ENCODE measurements at regions not wholly inside any gene's neighbourhood (a gene's known extent, or its start where the extent isn't known, plus 50 kb on each side); places are given as distances from the start of the nearest gene placed in this dataset.
"Not testable (repeated sequence)": the region's sequence is repeated elsewhere in the genome, so short reads cannot be mapped to it uniquely, and the experiment has no call there.

DNA sequence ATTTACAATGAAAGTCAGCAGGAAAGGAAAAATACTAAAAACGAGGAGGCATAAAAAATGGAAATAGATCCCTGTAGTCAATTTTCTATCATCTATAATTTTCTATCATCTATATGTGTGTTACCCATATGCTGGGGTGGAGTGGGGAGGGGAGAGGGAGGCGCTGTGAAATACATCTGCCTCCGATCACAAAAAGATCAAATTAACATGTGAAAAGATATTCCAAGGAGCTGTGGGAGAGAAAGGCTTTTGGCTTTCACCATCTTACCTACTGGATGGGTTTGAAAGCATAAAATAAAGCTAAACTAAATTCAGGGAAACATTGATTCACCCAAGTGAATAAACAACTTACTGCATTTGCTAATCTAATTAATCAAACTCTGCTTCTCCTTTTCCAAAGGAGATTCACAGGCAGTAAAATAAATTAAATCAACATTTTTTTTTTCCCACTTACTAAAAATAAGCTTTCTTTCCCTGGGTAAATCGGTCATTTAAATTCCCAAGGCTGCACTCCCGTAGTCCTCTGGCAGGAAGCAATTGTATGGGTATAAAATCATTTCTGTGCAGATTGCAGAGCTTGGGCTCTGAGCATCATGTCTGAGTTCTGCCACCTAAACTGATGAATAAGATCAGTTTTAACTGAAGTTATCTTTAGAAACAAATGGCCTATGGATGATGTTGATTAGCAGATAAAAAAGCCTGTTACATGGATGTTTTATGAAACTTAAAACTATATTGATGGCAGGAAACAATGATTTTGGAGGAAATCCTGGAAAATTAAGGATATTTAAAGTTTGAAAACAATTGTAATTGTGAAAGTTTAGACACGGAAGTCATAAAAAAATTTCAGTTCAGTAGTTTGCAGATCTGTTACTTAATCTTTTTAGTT is 147.9 kb downstream of the SOX4 start:
- DNase-seq (ENCODE audit: low read depth in 1 of 2, low spot score in 1 of 2) = no peak

- DNase-seq (ENCODE audit: low read depth in 1 of 2, low spot score in 1 of 2) = no peak
Measured at GRCh38 chr6:21742238-21742660, 148.7 kb downstream of the SOX4 start.

DNA sequence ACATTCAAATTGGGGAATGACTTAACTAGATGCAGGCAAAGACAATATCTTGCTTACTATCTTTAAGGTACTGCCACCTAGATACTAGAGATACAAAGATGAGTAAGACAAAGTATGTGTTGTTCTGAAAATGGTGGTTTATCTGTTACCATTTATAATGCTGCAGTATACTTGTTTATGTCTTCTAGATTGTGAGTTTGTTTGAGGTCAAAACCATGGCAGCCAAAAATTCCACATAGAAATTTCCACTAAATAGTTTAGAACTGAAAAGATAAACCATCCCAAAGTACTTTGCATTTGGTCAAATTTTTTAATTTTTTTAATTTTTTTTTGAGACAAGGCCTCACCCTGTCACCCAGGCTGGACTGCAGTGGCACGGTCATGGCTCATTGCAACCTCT is 150.8 kb downstream of the SOX4 start:
- DNase-seq (ENCODE audit: low read depth in 1 of 2, low spot score in 1 of 2) = no peak

- DNase-seq (ENCODE audit: low read depth in 1 of 2, low spot score in 1 of 2) = no peak
Measured at GRCh38 chr6:21745543-21746337, 152.2 kb downstream of the SOX4 start.

DNA sequence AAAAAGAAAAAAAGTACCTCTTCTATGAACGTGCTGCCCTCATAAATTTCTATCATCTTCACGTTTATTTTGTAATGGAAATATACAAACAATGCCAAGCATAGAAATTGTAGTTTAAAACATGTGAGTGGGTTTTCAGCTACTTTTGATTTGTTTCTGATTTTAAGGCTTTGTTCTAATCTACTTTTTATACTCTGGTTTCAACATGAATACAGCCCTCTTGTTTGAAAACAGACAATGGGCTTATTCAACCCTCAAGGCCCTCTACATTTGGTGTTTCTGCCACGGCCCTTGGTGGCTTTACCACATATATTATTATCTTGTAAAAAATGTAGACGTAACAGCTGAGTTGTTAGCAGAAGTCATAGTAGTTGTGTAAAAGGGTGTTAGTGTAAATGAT is 153.9 kb downstream of the SOX4 start:
- DNase-seq (ENCODE audit: low read depth in 1 of 2, low spot score in 1 of 2) = no peak

- DNase-seq (ENCODE audit: low read depth in 1 of 2, low spot score in 1 of 2) = no peak
Measured at GRCh38 chr6:21748343-21749056, 154.9 kb downstream of the SOX4 start.

GRCh38 chr6:21749754-21750153 is 156.2 kb downstream of the SOX4 start:
- DNase-seq (ENCODE audit: low read depth in 1 of 2, low spot score in 1 of 2) = no peak

DNA sequence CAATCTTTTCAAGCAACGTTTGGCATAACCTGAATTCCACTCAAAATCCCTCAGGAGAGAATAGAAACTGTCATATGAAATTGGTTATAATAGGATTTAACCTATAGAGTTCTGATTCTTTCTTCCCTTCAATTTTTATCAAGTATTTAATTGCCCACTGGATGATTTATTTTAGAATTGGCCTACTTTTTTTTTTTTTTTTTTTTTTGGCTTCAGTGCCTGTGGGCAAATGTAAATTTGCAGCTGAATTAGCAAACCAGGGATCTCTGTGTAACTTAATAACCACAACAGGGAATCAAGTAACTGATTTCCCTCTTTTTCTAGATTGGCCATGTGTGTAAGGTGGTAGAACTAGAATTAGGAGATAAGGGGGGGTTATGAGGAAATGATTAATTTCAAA is 157.0 kb downstream of the SOX4 start:
- no peak for DNase-seq (ENCODE audit: low read depth in 1 of 2, low spot score in 1 of 2)

DNA sequence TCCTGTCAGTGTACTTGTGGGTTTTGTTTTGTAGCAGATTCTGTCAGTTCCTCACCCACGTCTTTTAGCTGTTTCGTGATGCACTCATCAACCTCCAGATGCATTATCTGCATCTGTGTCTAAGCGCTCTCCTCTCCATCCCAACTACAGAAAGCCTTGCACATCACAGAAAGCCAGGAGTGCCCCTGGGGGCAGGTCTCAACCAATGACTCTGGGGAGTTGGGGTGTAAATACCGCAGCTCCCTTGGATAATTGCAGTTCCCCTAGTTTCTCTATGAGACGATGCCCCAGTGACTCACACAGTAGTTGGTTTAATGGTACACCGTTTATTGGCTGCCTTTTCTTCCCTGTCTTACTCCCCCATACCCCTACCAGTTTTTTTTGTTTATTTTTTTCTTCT is 158.1 kb downstream of the SOX4 start:
- DNase-seq (ENCODE audit: low read depth in 1 of 2, low spot score in 1 of 2) = peak in 1 of 2 donors; percentile 1

GRCh38 chr6:21752054-21752811 is 158.7 kb downstream of the SOX4 start:
- no peak for DNase-seq (ENCODE audit: low read depth in 1 of 2, low spot score in 1 of 2)

- no peak for DNase-seq (ENCODE audit: low read depth in 1 of 2, low spot score in 1 of 2)
Measured at GRCh38 chr6:21753241-21754108, 159.9 kb downstream of the SOX4 start.

- no peak for DNase-seq (ENCODE audit: low read depth in 1 of 2, low spot score in 1 of 2)
Measured at GRCh38 chr6:21754891-21755290, 161.3 kb downstream of the SOX4 start.

- no peak for DNase-seq (ENCODE audit: low read depth in 1 of 2, low spot score in 1 of 2)
Measured at GRCh38 chr6:21756487-21756886, 162.9 kb downstream of the SOX4 start.

GRCh38 chr6:21757392-21757791 is 163.8 kb downstream of the SOX4 start:
- not testable (repeated sequence) for DNase-seq (ENCODE audit: low read depth in 1 of 2, low spot score in 1 of 2)

GRCh38 chr6:21759721-21760120 is 166.2 kb downstream of the SOX4 start:
- DNase-seq (ENCODE audit: low read depth in 1 of 2, low spot score in 1 of 2) = no peak

DNA sequence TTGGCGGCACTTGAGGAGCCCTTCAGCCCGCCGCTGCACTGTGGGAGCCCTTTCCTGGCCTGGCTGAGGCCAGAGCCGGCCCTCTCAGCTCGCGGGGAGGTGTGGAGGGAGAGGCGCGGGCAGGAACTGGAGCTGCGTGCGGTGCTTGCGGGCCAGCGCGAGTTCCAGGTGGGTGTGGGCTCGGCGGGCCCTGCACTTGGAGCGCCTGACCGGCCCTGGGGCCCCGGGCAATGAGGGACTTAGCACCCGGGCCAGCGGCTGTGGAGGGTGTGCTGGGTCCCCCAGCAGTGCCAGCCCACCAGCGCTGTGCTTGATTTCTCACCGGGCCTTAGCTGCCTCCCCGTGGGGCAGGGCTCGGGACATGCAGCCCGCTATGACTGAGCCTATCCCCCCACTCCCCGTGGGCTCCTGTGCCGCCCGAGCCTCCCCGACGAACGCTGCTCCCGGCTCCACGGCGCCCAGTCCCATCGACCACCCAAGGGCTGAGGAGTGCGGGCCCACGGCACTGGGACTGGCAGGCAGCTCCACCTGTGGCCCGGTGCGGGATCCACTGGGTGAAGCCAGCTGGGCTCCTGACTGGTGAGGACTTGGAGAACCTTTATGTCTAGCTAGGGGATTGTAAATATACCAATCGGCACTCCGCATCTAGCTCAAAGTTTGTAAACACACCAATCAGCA is 167.6 kb downstream of the SOX4 start:
- DNase-seq (ENCODE audit: low read depth in 1 of 2, low spot score in 1 of 2) = not testable (repeated sequence)

DNA sequence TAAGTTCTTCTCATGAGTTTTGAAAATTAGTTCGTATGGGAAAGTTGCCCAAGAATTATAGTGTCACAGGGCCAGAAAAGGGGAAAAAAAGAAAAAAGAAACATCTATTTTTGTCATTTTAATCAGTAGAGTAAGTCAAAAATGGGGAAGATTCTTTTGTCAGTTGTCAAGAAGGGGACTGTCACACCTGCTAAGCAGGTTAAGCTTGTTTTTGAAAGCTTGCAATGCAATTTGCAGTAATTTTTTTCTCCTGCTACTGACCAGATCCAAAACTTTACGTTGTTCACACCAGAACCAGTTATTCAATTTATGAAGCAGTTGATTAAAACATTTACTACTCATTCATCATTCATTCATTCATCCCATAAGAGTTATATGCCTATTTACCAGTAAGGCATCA is 171.4 kb downstream of the SOX4 start:
- DNase-seq (ENCODE audit: low read depth in 1 of 2, low spot score in 1 of 2) = no peak

DNA sequence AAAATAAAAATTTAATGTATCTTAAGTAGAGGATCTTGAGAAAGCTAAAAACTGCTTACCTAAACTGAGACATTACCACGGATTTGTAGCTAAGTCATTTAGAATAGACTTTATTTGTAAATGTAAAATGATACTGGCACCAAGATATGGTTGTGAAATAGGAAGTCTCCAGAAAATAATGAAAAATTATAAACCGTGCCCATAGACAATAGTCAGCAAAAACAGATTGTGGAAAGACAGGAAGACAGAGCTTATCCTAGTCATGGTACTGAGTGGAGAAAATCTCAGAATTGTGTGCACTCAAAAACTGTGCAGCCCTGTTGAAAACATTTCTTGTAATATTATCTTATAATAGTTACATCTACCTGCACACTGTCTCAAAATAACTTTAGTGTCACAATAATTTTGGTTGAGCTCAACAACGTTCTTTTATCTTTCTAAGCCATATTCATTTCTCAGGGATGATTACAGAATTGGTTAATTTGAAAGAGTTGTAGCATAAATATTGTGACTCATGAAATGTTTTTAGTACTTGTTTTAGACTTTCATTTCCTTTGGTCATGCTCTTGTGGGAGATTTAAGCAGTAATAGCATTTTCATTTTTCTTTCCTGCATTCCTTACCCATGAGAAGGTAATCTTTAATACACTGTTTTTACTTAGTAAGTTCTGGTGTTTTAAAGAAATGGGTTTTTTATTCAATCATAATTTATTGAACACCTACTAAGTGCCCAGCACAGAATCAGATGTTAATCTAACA is 174.5 kb downstream of the SOX4 start:
- no peak for DNase-seq (ENCODE audit: low read depth in 1 of 2, low spot score in 1 of 2)

- no peak for DNase-seq (ENCODE audit: low read depth in 1 of 2, low spot score in 1 of 2)
Measured at GRCh38 chr6:21769405-21769861, 175.9 kb downstream of the SOX4 start.
